Neuronal stem cell (in vitro differentiated cells): ENCODE measurements at regions not wholly inside any gene's neighbourhood (a gene's known extent, or its start where the extent isn't known, plus 50 kb on each side); places are given as distances from the start of the nearest gene placed in this dataset.
"Not testable (repeated sequence)": the region's sequence is repeated elsewhere in the genome, so short reads cannot be mapped to it uniquely, and the experiment has no call there.

ENCODE experiments used
- DNase-seq: peaks from one replicate; pipeline ENCODE4 v3.0.0-alpha.2; 2013; ENCODE audit warnings: low spot score
- H2AFZ ChIP-seq: one replicate; pipeline ENCODE4 v1.6.1; 2013; ENCODE audit warnings: mild to moderate bottlenecking, low read length, inconsistent platforms
- H2AK5ac ChIP-seq: 2 replicates; pipeline ENCODE4 v1.6.1; 2013; ENCODE audit warnings: low read depth, mild to moderate bottlenecking, inconsistent platforms, low read length, moderate library complexity, mixed read lengths
- H2BK120ac ChIP-seq: 2 replicates; pipeline ENCODE4 v1.6.1; 2013; ENCODE audit warnings: low read depth, mild to moderate bottlenecking, inconsistent platforms, low read length, moderate library complexity, mixed read lengths
- H2BK12ac ChIP-seq: one replicate; pipeline ENCODE4 v1.6.1; 2013; ENCODE audit warnings: low read length, inconsistent platforms
- H2BK15ac ChIP-seq: 2 replicates; pipeline ENCODE4 v1.6.1; 2013; ENCODE audit warnings: mild to moderate bottlenecking, low read length, inconsistent platforms, mixed read lengths
- H2BK5ac ChIP-seq: one replicate; pipeline ENCODE4 v1.6.1; 2013; ENCODE audit warnings: inconsistent platforms, mild to moderate bottlenecking, low read length, moderate library complexity
- H3K14ac ChIP-seq: one replicate; pipeline ENCODE4 v1.6.1; 2013; ENCODE audit warnings: low read length, inconsistent platforms
- H3K18ac ChIP-seq: 2 replicates; pipeline ENCODE4 v1.6.1; 2013; ENCODE audit warnings: low read length, inconsistent platforms
- H3K23ac ChIP-seq: 2 replicates; pipeline ENCODE4 v1.6.1; 2013; ENCODE audit warnings: low read depth, mild to moderate bottlenecking, mixed read lengths, low read length, inconsistent platforms; ENCODE audit not compliant: poor library complexity
- H3K27ac ChIP-seq: replicated peaks from 3 replicates; pipeline ENCODE4 v1.5.1; 2013; ENCODE audit warnings: low read length, inconsistent platforms
- H3K27me3 ChIP-seq, 3 experiments: 2 replicates each; pipeline ENCODE4 v1.6.1; 2013; ENCODE audit warnings: low read length in 3 of 3, mild to moderate bottlenecking in 2 of 3, inconsistent platforms in 1 of 3, low read depth in 1 of 3, mixed read lengths in 1 of 3, moderate library complexity in 1 of 3; ENCODE audit not compliant: control insufficient read depth in 3 of 3, insufficient read depth in 3 of 3
- H3K36me3 ChIP-seq, 2 donors: replicated peaks in 1 of 2; 2 replicates each; pipeline ENCODE4 v1.6.1; 2013; ENCODE audit warnings: low read length in 2 of 2; ENCODE audit not compliant: control insufficient read depth in 2 of 2, insufficient read depth in 2 of 2
- H3K4ac ChIP-seq: 2 replicates; pipeline ENCODE4 v1.6.1; 2013; ENCODE audit warnings: inconsistent platforms, mild to moderate bottlenecking, low read length, moderate library complexity
- H3K4me1 ChIP-seq, 2 donors: 1 replicate in 1 of 2; 2 replicates in 1 of 2; pipeline ENCODE4 v1.6.1; 2013; ENCODE audit warnings: low read length in 2 of 2, low read depth in 1 of 2; ENCODE audit not compliant: control insufficient read depth in 2 of 2, insufficient read depth in 1 of 2
- H3K4me2 ChIP-seq: one replicate; pipeline ENCODE4 v1.6.1; 2013; ENCODE audit warnings: mild to moderate bottlenecking, low read length, inconsistent platforms; ENCODE audit not compliant: insufficient read depth, poor library complexity, severe bottlenecking
- H3K4me3 ChIP-seq, 2 donors: 2 replicates each; pipeline ENCODE4 v1.5.1; 2013; ENCODE audit warnings: low read length in 2 of 2, mild to moderate bottlenecking in 2 of 2, inconsistent platforms in 1 of 2, moderate library complexity in 1 of 2
- H3K79me1 ChIP-seq: one replicate; pipeline ENCODE4 v1.6.1; 2013; ENCODE audit warnings: low read depth, mild to moderate bottlenecking, inconsistent platforms, low read length, moderate library complexity
- H3K9ac ChIP-seq: one replicate; pipeline ENCODE4 v1.6.1; 2013; ENCODE audit warnings: mild to moderate bottlenecking, low read depth, low read length, inconsistent platforms; ENCODE audit not compliant: poor library complexity
- H3K9me3 ChIP-seq, 2 donors: replicated peaks in 1 of 2; 2 replicates each; pipeline versions ENCODE3 to v1.6.1; 2013; ENCODE audit warnings: low read length in 2 of 2, mild to moderate bottlenecking in 2 of 2, inconsistent platforms in 1 of 2, low read depth in 1 of 2, mixed read lengths in 1 of 2, moderate library complexity in 1 of 2; ENCODE audit not compliant: control insufficient read depth in 2 of 2, insufficient read depth in 1 of 2
- H4K8ac ChIP-seq: one replicate; pipeline ENCODE4 v1.6.1; 2013; ENCODE audit warnings: low read depth, mild to moderate bottlenecking, inconsistent platforms, low read length, moderate library complexity
- H4K91ac ChIP-seq: one replicate; pipeline ENCODE4 v1.6.1; 2013; ENCODE audit warnings: low read length, low read depth, mild to moderate bottlenecking, inconsistent platforms; ENCODE audit not compliant: poor library complexity
- whole genome bisulfite sequencing, 2 donors: extraction: QIAGEN DNeasy Blood & Tissue Kit; methylation state at CpG; one replicate each; pipeline ENCODE4 v1.1.7; 2013; ENCODE audit warnings: missing lambda C conversion rate in 2 of 2, mixed read lengths in 1 of 2; ENCODE audit not compliant: insufficient read length in 2 of 2, insufficient replicate concordance in 1 of 2; ENCODE audit errors: extremely low coverage in 2 of 2; 5-methylcytosine and 5-hydroxymethylcytosine counted together

DNA sequence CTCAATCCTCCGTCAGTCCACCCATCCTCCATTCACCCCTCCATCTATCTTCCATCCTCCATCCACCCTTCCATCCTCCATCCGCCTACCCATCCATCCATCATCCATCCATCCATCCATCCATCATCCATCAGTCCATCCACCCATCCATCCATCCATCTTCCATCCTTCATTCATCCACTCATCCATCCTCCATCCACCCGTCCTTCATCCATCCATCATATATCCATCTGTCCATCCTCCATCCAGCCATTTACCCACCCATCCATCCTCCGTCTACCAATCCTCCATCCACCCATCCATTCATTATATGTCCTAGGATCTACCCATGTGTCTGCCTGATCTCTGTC lies 179.1 kb downstream of the TMEM121 start:
- H3K23ac ChIP-seq, H3K27ac ChIP-seq, H2AFZ ChIP-seq, H2BK12ac ChIP-seq, H3K36me3 ChIP-seq, H2AK5ac ChIP-seq, H3K4ac ChIP-seq, H3K27me3 ChIP-seq, H3K79me1 ChIP-seq, H3K14ac ChIP-seq, H2BK5ac ChIP-seq, H3K9ac ChIP-seq, DNase-seq, H2BK15ac ChIP-seq, H2BK120ac ChIP-seq, H3K4me2 ChIP-seq, H4K8ac ChIP-seq, H3K18ac ChIP-seq, H3K4me3 ChIP-seq, H4K91ac ChIP-seq, H3K4me1 ChIP-seq: not testable (repeated sequence)
- 100% methylated on average over 3 of the region's 4 CpGs; no CpG with 5 or more reads in 1 of the 2 donors for WGBS, 2 donors
- peaks cover 0 to 32% of the 10 kb centered on the region in 2 donors for H3K9me3 ChIP-seq

DNA sequence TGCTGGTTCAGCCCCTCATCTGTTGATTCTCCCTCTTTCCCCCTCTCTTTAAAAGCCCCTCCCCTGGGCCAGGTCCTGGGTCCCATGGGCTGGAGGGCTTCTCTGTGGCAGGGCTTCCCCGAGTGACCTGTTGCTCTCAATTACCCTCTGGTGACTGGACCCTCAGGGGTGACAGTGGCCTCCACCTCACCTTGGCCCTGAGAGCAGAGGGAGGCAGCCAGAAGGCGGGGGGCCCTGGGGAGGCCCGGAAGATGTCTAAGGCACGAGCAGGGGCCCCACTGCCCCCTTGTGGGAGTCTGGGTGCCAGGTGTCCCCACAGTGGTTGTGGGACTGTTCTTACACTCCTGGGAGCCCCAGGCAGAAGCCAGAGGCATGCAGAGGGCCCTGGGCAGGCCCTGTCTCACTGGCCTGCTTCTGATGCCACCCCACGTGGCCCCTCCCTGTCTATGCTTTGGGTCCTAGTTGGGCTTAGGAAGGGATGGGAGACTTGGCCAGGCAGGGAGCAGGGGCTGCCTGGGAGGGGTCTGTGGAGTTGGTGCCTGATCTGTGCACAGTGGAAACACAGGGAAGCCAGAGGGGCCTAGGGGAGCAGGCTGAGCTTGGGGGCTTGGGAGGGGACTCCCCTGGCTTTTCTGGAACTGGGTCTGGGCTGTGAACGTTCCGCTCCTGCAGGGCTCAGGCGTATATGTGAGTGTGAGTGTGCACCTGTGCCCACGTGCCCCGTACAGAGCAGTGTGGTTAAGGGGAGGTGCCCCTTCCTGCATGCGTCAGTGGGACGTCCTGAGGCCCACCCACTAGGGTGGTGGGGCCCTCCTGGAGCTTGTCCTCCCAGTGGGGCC lies 179.7 kb downstream of the TMEM121 start:
- H3K36me3 ChIP-seq, H2BK12ac ChIP-seq, H3K27ac ChIP-seq, H3K14ac ChIP-seq, H3K4me1 ChIP-seq, H3K4me3 ChIP-seq, H2BK15ac ChIP-seq, H3K4ac ChIP-seq, H2AFZ ChIP-seq, H2BK5ac ChIP-seq, H3K18ac ChIP-seq, H2BK120ac ChIP-seq, H3K4me2 ChIP-seq, H4K91ac ChIP-seq, H2AK5ac ChIP-seq, H3K27me3 ChIP-seq, H3K23ac ChIP-seq, DNase-seq, H4K8ac ChIP-seq, H3K79me1 ChIP-seq, H3K9ac ChIP-seq: not testable (repeated sequence)
- peaks cover 0 to 30% of the 10 kb centered on the region in 2 donors for H3K9me3 ChIP-seq
- no CpG with 5 or more reads among the region's 12 CpGs for WGBS, 2 donors

DNA sequence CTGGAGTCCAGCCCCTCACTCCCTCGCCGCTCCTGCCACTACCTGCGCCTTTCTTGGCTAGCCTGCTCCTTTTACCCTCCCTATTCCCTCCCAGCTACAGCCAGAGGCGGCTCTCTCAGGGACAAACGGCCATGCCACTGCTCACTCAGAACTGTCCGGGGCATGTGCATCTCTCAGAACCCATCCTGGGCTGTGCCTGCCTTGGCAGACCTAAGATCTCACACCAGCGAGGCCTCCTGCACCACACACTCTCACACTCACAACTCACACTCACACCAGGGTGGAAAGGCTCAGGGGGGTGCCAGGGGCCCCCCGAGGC lies 180.3 kb downstream of the TMEM121 start:
- H3K18ac ChIP-seq, H3K14ac ChIP-seq, H3K27me3 ChIP-seq, H3K4me1 ChIP-seq, H3K27ac ChIP-seq, H3K36me3 ChIP-seq, H2BK120ac ChIP-seq, H2AFZ ChIP-seq, H3K4ac ChIP-seq, H3K23ac ChIP-seq, H4K91ac ChIP-seq, H4K8ac ChIP-seq, H2AK5ac ChIP-seq, H2BK15ac ChIP-seq, H3K9ac ChIP-seq, DNase-seq, H2BK5ac ChIP-seq, H3K79me1 ChIP-seq, H3K4me3 ChIP-seq, H3K4me2 ChIP-seq, H2BK12ac ChIP-seq: not testable (repeated sequence)
- H3K9me3 ChIP-seq = peaks cover 0 to 27% of the 10 kb centered on the region in 2 donors
- no CpG with 5 or more reads among the region's 8 CpGs for WGBS, 2 donors

DNA sequence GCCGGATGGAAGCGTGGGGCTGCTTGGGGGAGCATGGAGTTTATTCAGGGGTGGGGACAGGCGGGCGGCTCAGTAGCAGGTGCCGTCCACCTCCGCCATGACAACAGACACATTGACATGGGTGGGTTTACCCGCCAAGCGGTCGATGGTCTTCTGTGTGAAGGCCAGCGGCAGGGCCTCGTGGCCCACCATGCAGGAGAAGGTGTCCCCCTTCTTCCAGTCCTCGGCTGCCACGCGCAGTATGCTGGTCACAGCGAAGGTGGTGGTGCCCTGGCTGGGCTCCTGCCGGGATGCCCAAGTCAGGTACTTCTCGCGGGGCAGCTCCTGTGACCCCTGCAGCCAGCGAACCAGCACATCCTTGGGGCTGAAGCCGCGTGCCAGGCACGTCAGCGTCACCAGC lies 180.7 kb downstream of the TMEM121 start:
- no CpG with 5 or more reads among the region's 23 CpGs for WGBS, 2 donors
- not testable (repeated sequence) for H3K79me1 ChIP-seq, H2AK5ac ChIP-seq, H3K27me3 ChIP-seq, H3K4me1 ChIP-seq, H3K14ac ChIP-seq, H3K4me3 ChIP-seq, H3K4ac ChIP-seq, H2BK15ac ChIP-seq, H3K36me3 ChIP-seq, H4K8ac ChIP-seq, H3K27ac ChIP-seq, H3K18ac ChIP-seq, H2BK12ac ChIP-seq, H2BK5ac ChIP-seq, H4K91ac ChIP-seq, DNase-seq, H2BK120ac ChIP-seq, H2AFZ ChIP-seq, H3K4me2 ChIP-seq
- H3K23ac ChIP-seq = peak overlapping the region; percentile 20
- H3K9ac ChIP-seq = peak overlapping the region; percentile 21
- peaks cover 0 to 23% of the 10 kb centered on the region in 2 donors for H3K9me3 ChIP-seq
